T-helper 1 cell treated with Interleukin-12 subunit alpha and Interleukin-12 subunit beta and Interleukin-4 antibody, amounts not matched to agents 30 ng/mL and 1 ng/mL, for 36 hours (primary cell): ENCODE measurements at regions not wholly inside any gene's neighbourhood (a gene's known extent, or its start where the extent isn't known, plus 50 kb on each side); places are given as distances from the start of the nearest gene placed in this dataset.
"Not testable (repeated sequence)": the region's sequence is repeated elsewhere in the genome, so short reads cannot be mapped to it uniquely, and the experiment has no call there.

Source experiments
- intact Hi-C: fragments of 100-400 bp; cut with micrococcal nuclease; formaldehyde crosslinking; loops from one replicate; pipeline ENCODE4 v1.15.1; 2024

DNA sequence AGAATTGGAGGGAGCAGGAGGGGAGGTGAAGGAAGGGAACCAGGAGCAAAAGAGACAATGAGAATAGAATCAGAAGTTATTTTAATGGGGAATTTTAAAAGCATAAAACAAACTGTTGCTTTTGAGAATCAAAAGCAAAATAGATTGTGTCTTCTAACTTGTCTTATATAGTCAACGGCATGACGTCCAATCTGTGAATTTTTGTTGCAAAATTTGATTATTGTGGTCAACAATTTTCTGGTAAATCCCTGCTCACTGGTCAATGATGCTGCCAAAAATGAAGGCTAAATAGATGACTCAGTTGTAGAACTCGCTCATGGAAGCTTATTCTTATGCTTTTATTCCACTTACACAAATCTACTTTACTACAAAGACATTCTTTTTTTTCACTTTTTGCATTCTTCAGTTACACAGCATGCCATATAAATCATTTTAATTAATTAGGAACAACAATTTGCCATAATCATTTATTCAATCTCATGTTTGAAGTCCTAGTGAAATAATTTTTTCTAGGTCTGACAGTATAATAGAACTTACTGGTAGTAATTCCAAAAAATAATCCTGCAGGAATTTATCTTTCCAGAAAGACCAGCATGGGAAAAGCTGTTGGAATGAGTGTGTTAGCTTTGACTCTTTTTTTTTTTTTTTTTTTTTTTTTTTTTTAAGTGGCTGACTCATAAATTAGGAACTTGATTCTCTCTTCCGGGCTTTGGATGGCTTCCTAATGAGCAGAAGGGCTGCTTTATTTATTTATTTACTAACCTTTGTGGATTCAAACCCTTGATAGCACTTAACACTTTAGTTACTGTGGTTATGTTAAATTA, 256.9 kb downstream of the SPRY2 start:
- intact Hi-C loops, result no loop called here

DNA sequence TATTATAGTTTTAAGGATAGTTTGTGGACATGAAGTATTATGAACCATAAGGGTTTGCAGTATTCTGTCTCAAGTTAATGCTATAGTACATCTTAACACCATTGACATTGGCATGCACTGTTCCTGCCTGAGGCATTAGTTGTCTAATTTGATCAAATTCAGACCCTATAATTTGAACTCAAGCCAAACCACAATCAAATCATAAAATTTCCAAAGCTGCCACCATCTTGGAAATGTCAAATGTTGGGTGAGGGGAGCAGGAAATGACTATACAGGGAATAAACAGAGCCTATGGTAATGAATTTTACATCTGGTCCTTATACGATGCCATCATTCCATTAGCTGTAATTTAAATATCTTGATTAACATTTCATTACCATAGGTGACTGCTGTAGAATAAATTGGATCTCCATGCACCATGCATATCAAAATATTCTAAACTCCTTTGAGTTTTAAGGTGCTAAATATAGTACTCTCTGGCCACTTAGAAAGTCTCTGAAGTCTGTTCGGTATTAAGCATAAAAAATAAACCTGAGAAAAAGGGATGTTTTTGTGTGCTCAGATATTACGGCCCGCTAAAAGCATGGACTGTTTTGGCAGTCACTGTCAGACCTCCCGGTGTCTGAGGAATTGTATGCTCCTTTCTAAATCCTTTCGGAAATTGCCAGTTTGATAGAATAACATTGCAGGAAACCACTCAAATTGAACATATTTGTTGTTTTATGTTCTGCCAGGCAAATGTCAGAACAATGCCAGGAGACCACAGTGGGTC, 257.7 kb downstream of the SPRY2 start:
- intact Hi-C loops, result no loop called here

DNA sequence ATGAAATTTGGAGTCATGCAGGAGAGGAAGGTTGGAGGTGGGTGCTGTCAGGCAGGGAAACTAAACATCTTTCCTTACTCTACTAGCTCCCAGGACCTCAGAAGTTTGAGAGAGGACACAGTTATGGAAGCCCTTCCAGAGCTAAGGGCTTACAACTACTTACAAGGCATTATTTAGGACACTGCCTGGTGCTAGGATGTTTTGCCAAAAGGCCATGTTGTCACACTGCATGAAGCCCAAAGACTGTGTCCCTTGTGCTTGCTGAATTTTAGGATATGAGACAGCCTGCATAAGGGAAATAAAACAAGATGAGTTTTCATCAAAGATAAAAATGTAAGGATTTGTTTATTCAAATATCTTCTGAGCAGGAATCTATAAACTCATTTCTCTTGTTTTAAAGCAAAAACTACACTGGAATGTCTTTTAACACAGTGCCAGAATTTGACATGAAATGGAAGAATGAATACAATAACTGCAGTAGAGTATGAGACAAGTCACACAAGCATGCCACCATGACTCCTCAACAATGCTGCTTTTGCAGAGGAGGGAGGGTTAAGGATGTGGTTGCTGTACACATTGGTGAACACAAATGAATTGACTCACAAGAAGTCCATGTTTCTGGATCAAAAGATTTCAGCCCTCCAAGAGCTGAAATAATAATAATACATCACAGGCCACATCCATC, 258.4 kb downstream of the SPRY2 start:
- intact Hi-C loops, result no loop called here

DNA sequence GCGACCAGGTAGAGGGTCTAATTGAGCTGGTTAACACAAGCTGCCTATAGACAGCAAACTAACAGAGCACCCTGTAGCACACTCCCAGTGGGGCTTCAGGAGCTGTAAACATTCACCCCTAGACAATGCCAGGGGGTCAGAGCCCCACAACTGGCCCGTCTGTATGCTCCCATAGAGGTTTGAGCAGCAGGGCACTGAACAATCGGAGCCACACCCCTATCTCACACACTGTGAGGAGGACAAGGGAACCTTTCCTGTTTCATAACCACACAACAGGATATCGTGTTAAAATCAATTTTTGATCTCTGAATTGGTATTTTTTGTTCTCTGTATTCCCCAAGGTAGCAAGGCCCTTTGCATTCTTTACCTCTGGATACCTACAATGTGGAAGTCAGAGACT, 266.1 kb downstream of the SPRY2 start:
- intact Hi-C loops, result no loop called here

DNA sequence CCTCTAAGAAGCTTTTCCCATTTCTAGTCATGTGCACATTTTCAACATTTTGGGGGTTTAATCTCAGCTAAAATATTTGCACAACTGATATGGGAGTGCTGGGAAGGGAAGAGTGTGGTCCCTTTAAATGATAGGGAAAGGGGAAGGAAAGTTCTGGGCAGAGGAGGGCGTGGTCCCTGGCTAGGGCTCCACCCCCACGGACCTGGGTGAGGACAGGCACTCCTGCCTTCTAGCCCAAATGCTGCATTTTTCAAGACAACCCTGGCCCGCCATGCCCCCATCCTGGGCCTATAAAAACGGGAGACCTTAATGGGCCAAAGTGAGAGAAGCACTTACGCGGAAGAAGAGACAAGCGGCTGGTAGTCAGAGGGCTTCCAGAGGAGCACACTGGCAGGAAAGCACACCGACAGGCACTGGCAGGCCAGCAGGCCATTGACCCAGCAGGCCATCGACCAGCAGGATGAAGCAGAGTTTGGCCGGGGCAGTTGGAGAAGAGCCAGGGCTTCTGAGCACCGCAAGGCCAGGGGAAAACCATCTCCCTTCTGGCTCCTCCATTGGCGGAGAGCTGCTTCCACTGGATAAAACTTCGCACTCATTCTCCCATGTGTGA, 266.7 kb downstream of the SPRY2 start:
- intact Hi-C loops, result no loop called here

DNA sequence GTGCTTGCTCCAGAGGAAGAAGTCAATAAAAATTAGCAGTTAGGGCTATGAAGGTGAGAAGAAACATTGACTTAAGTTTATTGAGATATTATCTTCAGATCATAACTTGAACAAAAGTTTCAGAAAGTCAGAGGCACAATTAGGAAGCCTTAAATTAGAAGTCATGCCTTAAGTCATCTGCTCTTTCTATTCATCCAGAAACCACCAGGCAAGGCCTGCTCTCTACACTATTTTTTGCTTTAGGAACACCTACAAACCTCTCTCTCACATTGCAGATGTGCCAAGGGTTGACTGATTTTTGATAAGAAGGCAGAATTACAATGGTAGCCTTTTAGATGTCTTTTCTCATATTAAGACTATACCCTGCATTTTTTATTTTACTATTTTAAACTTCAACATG, 268.7 kb downstream of the SPRY2 start:
- intact Hi-C loops, result no loop called here

DNA sequence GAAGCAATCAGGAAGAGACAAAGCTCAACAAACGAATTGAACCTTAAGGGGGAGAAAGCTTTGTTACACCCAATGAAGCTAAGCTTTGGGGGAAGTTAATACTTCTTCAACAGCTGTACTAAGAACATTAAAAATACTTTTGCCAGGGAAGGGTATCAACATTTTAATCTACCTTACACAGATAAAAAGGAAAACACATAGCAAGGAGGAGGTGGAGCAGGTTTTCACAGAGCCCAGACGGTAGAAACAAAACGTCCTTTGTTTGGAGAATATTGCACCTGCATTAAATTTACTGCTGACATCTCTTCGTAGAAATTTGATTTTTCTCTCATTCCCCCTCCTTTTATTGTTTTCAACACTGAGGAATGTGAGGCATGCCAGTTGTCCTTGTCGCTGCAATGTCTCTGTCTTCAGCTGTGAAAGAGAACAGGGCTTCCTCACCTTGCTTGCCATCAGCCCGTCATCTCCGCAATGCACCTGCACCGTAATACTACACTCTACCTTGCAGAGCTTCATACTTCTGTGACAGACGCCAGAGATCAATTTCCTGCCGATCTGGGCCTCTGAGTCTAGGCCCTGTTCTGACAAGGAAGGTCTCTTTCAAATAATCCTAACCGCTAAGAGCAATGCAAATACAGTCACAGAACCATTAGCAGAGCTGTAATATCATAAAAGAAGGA, 270.8 kb downstream of the SPRY2 start:
- intact Hi-C loops, result no loop called here

DNA sequence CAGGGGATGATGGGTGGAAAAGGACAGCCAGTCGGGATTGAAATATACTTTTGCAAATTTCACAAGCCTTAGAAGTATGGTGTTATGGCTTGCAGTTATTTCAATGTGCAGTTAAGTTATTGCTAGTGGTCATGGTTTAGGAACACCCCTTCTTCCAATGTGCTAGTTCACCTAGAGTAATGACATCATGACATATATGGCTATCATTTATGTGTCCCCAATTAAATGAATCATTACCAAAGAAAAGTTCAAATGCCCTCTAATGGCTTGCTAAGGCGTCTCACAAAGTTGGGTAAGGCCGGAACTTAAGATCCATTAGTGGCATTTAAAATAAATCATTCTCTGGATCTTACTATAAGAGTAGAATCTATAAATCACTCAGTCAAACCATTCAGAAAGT, 271.6 kb downstream of the SPRY2 start:
- intact Hi-C loops, result no loop called here

DNA sequence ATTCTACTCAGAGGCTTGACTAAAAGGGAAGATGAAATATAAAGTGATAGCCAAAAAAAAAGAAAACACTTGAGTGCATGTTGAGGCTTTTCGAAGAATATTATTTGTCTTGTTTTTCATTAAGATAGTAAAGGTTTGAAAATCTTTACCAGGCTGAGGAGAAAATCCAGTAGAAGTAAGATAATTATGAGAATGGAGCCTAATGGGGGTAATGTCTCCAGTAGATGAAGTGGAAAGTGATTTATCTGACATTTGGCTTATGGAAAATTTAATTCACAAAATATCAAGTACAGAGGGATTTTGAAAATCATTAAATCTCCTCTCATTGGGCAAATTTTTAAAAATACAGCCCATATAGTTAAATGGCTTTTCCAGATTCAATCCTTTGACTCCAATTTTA, 274.9 kb downstream of the SPRY2 start:
- intact Hi-C loops, result no loop called here

DNA sequence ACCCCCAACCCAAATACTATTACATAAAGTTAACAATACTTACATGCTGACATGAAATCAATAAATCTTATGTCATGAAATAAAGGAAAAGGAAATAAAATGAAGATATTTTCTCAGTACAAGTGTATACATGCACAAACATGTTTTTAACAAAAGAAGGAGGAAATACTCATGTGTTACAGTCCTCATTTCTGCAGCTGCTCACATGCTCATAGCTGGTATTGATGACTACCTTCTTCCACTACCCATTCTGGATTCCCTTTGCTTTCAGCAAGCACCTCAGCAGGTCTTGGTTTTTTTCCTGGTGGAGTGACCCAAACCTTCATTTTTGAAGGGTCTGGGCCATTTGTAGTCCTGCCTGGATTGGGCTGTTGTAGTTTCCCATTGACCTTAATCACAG, 278.5 kb downstream of the SPRY2 start:
- intact Hi-C loops, result not testable (repeated sequence)

DNA sequence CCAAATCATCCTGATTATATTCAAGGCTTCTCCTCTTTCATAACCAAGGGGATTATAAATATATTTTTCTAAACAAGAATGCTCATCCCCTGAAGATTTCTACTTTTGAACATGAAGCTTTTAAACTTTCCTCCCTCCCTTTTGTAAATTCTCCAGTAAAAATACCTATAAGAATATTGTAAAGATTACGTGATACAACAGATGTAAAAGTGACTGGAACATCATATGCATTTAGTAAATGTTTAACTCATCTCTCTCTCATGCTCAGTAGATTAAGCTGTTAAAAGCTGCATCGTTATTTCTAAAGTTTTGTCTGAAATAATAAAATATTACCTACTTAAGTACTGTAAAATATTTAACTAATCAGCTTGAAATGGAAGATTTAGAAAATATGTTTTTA, 281.1 kb downstream of the SPRY2 start:
- intact Hi-C loops, result no loop called here

DNA sequence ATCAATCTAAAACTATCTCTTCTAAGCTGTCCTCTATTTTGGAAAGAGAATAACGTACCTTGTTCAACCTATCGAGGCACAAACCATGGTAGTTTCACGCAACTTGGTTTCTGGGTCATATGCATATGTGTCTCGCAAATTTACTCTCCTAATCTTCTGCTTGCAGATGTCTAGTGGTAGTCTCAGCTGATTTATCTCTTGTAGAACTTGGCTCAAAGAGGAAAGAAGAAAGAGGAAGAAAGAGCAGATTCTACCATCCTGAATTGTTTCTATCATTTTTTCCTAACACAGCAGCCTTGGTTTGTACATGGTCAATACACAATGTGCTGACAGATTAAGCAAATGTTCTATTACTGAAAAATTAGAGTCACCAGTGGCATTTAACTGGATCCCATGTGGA, 282.3 kb downstream of the SPRY2 start:
- intact Hi-C loops, result no loop called here

DNA sequence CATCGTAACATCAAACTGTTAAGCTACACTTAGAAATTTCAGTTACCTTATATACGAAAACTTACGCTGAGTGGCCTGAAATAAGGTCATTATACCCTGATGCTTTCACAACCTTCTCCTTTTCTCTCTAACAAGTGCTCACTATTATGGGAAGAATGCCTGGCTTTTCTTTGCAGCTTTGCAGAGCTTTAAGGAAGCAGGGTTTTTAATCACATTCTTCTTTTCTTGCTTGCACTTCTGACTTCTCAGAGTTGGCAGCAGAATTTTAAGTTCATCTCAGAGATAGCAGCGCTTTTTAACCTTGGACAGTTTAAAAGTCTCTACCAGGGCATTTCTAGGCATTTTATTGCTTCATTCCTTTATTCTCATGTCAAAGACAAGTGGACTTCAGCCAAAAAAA, 285.1 kb downstream of the SPRY2 start:
- intact Hi-C loops, result no loop called here

DNA sequence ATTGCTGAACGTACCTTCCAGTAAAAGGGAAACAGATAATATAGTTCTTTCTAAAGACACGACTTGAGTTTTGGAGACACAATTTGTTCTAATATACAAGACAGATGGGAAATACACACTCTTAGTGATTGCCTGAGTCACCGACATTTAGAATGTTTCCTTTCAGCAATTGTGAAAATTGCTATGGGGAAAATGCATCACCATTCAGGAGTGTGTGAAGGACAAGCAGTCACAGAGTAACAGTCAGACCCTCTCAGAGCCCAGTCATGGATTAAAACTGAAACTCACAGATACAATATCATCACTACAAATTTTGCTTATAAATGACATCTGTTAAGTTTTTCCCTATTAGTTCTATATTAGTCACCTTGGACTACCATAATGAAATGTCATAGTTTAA, 286.1 kb downstream of the SPRY2 start:
- intact Hi-C loops, result no loop called here

DNA sequence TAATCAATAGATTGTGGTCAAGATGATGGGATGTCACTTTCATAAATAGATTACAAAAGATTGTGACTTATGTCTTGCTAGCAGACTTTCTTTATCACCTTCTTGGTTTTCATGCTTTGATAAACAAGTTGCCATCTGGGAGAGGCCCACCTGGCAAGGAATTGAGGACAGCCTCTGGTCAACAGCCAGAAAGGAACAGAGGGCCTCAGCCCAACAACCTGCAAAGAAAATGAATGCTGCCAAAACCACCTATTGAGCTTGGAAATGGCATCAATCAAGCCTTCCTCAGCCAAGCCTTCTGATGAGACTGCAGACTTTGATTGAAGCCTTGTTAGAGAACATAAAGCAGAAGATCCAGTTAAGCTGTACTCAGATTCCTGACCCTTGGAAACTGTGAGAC, 288.6 kb downstream of the SPRY2 start:
- intact Hi-C loops, result no loop called here

DNA sequence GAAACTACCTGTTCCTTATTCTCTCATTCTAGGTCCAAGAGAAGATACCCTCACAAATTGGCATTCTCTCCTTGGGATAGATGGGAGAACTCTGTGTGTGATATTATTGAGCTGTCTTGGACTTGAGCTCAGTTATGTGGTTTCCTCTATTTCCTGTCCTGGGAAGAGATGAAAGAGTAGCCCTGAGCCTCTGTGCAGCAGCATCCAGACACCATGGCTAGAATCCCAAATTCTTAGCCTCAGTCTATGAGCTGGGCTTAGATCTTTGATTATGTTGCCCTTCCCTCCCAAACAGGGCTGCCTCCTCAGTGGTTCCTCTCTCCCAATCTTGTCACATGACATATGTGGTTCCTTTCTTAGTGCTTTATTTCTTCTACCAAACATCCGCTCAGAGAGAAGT, 290.7 kb downstream of the SPRY2 start:
- intact Hi-C loops, result no loop called here

DNA sequence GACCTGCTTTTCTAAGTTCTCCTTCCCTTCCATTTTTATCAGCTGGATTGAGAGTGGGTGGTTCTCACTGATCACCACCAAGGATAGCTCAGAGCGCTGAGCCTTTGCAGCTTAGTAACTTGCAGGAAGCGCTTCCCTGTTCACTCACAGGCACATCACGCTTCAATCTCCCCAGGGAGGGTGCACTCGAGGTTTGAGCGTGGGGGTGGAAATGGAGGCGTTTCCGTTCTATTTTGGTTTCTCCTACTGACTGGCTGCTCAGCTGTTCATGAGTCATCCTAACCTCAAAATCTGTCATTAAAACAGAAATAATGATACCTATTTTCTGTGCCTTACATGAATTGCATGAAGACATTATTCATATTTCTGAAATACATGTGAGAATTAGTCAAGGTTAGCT, 292.1 kb downstream of the SPRY2 start:
- intact Hi-C loops, result no loop called here

DNA sequence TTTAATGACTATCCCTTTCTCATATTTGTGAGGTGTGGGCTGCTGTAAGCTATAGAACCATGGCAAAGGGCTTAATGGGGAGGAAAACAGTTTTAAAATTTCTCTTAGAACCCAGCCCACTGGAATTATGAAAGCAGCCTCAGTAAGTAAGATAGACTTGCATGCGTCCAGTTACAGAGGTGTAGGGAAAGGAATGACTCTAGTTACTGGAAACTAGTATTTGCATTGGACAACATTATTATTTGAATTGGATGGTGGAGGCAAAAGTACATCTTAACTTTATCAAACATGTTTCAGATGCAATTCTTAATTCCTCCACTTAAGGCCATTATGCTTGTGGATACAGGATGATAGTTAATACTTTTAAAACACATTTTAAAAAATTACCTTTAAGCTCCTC, 292.9 kb downstream of the SPRY2 start:
- intact Hi-C loops, result no loop called here

DNA sequence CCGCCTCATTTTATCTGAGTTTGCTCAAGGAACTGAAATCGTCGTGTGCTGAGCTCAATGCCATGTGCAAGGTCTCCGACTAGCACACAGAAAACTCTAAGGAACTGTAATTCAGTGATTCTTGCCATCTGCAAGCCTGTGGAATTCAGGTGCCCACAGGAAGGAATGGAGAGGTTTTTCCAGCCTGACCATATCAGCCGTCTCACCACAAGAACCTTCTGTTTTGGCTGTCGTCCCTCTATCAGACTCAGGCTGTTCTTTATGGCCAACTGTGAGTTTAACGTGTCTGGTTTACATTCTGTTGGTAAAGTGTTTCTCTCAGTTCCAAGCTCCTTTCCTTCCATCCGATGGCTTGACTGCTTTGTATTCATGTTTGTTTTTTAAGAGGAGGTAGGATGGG, 293.5 kb downstream of the SPRY2 start:
- intact Hi-C loops, result no loop called here

DNA sequence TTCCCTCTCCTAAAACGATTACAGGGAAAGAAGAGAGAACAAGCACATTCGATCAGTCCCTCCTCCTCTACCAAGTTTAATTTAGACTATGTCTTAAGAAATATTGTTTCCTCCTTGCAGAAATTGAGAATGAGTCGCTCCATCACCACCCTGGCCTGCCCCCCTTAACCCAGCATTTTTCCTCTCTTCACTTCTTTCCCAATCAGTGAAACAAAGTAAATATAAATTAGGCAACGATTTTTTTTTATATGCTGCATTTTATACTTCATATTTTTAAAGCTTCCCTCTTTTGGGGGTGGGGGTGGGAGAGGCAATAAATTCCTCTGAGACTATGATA, 300.0 kb downstream of the SPRY2 start:
- intact Hi-C loops, result no loop called here

DNA sequence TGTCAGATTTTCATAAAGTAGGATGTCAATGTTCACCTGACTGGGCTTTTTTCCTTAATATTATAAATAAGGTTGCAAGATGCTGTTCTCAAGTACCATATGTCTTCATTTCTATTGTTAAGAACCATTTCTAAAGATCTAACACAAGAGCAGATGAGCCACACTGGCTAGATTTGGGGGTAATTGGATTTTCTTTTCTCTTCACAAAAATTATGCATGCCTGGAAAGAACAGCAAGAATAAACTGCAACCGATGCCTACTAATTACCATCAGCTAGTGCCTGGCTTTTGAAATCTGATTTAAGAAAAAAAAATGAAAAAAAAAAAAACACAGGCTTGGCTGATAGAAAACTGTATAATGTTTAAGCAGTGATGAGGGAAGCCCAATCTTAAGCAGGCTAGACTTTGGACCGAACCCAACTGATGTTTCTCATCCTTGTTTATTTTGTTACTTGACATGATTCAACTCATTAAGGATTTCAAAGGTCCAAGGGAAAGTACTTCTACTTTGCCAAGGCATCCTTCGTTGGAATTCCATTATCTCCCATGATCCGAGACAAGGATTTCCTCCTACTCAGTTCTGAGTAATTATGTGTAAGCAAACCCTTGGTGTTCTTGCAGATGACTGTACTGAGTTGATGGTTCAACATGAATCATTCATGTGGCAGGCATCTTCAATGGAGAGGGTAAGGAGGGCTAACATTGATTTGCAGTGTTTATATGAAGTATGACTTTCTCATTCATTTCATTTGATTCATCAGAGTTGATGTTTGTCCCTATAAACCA, 300.5 kb downstream of the SPRY2 start:
- intact Hi-C loops, result no loop called here
